HEK293T (cell line): ENCODE measurements at regions not wholly inside any gene's neighbourhood (a gene's known extent, or its start where the extent isn't known, plus 50 kb on each side); places are given as distances from the start of the nearest gene placed in this dataset.

Experiments
- ARNT ChIP-seq: fragments of 450-650 bp; IDR thresholded peaks from 2 replicates; pipeline ENCODE4 v1.6.1; 2017; ENCODE audit warnings: mild to moderate bottlenecking
- BHLHE40 ChIP-seq: fragments of 450-650 bp; IDR thresholded peaks from 2 replicates; pipeline ENCODE4 v1.6.1; 2016; ENCODE audit warnings: mild to moderate bottlenecking, moderate library complexity, borderline replicate concordance
- ELF4 ChIP-seq: fragments of 450-650 bp; IDR thresholded peaks from 2 replicates; pipeline ENCODE4 v1.6.1; 2017; ENCODE audit warnings: antibody characterized with exemption
- FOXK2 ChIP-seq: fragments of 450-650 bp; IDR thresholded peaks from 2 replicates; pipeline ENCODE4 v1.6.1; 2016; ENCODE audit warnings: mild to moderate bottlenecking
- HDGF ChIP-seq: fragments of 450-650 bp; IDR thresholded peaks from 2 replicates; pipeline ENCODE4 v1.6.1; 2017; ENCODE audit warnings: antibody characterized with exemption, borderline replicate concordance
- PKNOX1 ChIP-seq: fragments of 450-650 bp; IDR thresholded peaks from 2 replicates; pipeline ENCODE4 v1.6.1; 2016
- SP1 ChIP-seq: fragments of 450-650 bp; IDR thresholded peaks from 2 replicates; pipeline ENCODE4 v1.6.1; 2017
- SUZ12 ChIP-seq: fragments of 450-650 bp; IDR thresholded peaks from 2 replicates; pipeline ENCODE4 v1.6.1; 2016; ENCODE audit warnings: mild to moderate bottlenecking
- ZNF384 ChIP-seq: fragments of 450-650 bp; IDR thresholded peaks from 2 replicates; pipeline ENCODE4 v1.6.1; 2016

- TF ChIP-seq ELF4 (no peak), ZNF384 (no peak), PKNOX1 (no peak), SP1 (no peak), FOXK2 (no peak), ARNT (no peak), BHLHE40 (no peak), SUZ12 (no peak), HDGF (no peak)
Measured at GRCh38 chr10:14435976-14436632, 105.4 kb upstream of the FRMD4A start.
